ENCODE measurements at regions not wholly inside any gene's neighbourhood (a gene's known extent, or its start where the extent isn't known, plus 50 kb on each side); places are given as distances from the start of the nearest gene placed in this dataset.

DNA sequence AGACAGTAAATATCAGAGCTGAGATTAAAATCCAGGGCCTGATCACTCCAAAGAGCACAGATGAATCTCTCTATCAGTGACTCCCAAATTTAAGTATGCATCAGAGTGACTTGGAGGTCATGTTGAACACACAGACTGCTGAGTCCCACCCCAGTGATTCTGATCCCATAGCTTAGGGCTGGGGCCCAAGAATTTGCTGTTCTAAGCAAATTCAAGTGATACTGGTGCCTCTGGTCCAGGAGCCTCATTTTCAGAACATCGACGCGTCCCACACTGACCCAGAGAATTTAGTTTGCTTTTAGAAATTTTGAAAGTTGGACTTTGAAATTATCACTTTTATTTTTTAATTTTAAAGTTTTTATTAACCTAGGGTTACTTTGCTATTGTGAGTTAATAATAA, 72.7 kb upstream of the NETO1 start:
- DNase-seq: no peak

- no peak for DNase-seq
Observed at GRCh38 chr18:72935744-72936143, 68.0 kb upstream of the NETO1 start.

DNA sequence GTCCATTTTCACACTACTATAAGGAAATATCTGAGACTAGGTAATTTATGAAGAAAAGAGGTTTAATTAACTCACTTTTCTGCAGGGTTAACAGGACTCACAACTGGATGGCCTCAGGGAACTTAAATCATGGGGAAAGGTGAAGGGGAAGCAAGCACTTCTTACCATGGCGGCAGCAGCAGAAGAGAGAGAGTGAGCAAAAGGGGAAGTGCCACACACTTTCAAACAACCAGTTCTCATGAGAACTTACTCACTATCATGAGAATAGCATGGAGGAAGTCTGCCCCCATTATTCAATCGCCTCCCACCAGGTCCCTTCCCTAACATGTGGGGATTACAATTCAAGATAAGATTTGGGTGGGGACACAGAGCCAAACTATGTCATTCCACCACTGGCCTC, 55.1 kb upstream of the NETO1 start:
- DNase-seq: no peak
